Transverse colon (tissue), 4 donors: ENCODE measurements at regions not wholly inside any gene's neighbourhood (a gene's known extent, or its start where the extent isn't known, plus 50 kb on each side); places are given as distances from the start of the nearest gene placed in this dataset.

Source experiments
- CTCF ChIP-seq, 5 experiments: fragments of 200-600 bp in 3 of 5; fragments of 450-650 bp in 2 of 5; sonication (generic) in 3 of 5; IDR thresholded peaks; 1 replicate in 2 of 5; 2 replicates in 3 of 5; pipeline ENCODE4 v1.5.1; 2016 to 2017; ENCODE audit warnings: antibody characterized with exemption in 5 of 5, inconsistent platforms in 3 of 5, mild to moderate bottlenecking in 2 of 5, moderate library complexity in 1 of 5
- EP300 ChIP-seq: sonication (generic); formaldehyde crosslinking; IDR thresholded peaks from one replicate; pipeline ENCODE4 v1.6.1; 2017; ENCODE audit warnings: antibody characterized with exemption, low read depth
- POLR2A ChIP-seq: fragments of 450-650 bp; IDR thresholded peaks from one replicate; pipeline ENCODE4 v1.6.1; 2016; ENCODE audit warnings: antibody characterized with exemption, mild to moderate bottlenecking, moderate library complexity
- POLR2AphosphoS5 ChIP-seq, 3 donors: sonication (generic); formaldehyde crosslinking; IDR thresholded peaks; one replicate each; pipeline ENCODE4 v1.6.1; 2016; ENCODE audit warnings: antibody characterized with exemption in 3 of 3

GRCh38 chr13:64626105-64626504, 2604.0 kb downstream of the PCDH9 start:
- TF ChIP-seq POLR2AphosphoS5 (IDR thresholded peaks at IDR 0.05), result no peak
- no peak for TF ChIP-seq CTCF (IDR thresholded peaks at IDR 0.05)
- TF ChIP-seq POLR2A, result no peak
- TF ChIP-seq EP300, result no peak
